HCT116 (cell line): ENCODE measurements at regions not wholly inside any gene's neighbourhood (a gene's known extent, or its start where the extent isn't known, plus 50 kb on each side); places are given as distances from the start of the nearest gene placed in this dataset.

ENCODE experiments used
- ATAC-seq: fragments of 200-7000 bp; cut with Tn5 transposase; 2 replicates; pipeline ENCODE4 v1.9.1; 2020; ENCODE audit warnings: mild to moderate bottlenecking, moderate library complexity
- BruUV-seq: library from RNA; stranded (reverse); fragments of 400-500 nt; replicated peaks from 2 replicates; lab custom pipeline; 2021; lab: Mats Ljungman, UMichigan
- CTCF ChIA-PET: fragments of 300-600 bp; sonication (Branson Sonifier 250); formaldehyde crosslinking; loops from one replicate; lab custom pipeline; 2021; ENCODE audit warnings: antibody characterized with exemption; lab: Charles Lee
- POLR2A ChIA-PET: fragments of 300-600, 350-600 bp; sonication (Branson Sonifier 250); formaldehyde crosslinking; loops from one replicate; lab custom pipeline; 2021; ENCODE audit warnings: antibody characterized with exemption; lab: Charles Lee
- RAD21 ChIA-PET, 2 experiments: fragments of 300-600 bp; sonication (Branson Sonifier 250); formaldehyde crosslinking; loops; one replicate each; lab custom pipeline; 2023; ENCODE audit warnings: low total read pairs in 2 of 2; ENCODE audit not compliant: uncharacterized antibody in 2 of 2, unreplicated experiment in 2 of 2, low non-redundant PET in 1 of 2; lab: Charles Lee
- DNase-seq: peaks from one replicate; pipeline ENCODE4 v3.0.0-alpha.2; 2010; ENCODE audit warnings: low read depth, low spot score
- H2AFZ ChIP-seq: fragments of 200-600 bp; shearing (Covaris generic), sonication (generic); 2 replicates; pipeline ENCODE4 v1.6.1; 2017; ENCODE audit warnings: low read depth, mixed run types, mixed read lengths, antibody characterized with exemption, low read length; ENCODE audit not compliant: poor library complexity, severe bottlenecking
- H3K27ac ChIP-seq: 2 replicates; pipeline ENCODE4 v1.5.1; 2012; ENCODE audit warnings: low read depth, low read length
- H3K27me3 ChIP-seq: fragments of 200-600 bp; sonication (generic); 2 replicates; pipeline ENCODE4 v1.6.1; 2016; ENCODE audit warnings: mixed run types, low read length, mixed read lengths; ENCODE audit not compliant: insufficient read depth
- H3K36me3 ChIP-seq, 2 experiments: fragments of 200-500 bp in 1 of 2; fragments of 200-600 bp in 1 of 2; sonication (Bioruptor generic) in 1 of 2; sonication (generic) in 1 of 2; 2 replicates each; pipeline versions ENCODE4 v1.5.1 to v1.6.1; 2014 to 2016; ENCODE audit warnings: low read length in 2 of 2, inconsistent platforms in 1 of 2, mixed read lengths in 1 of 2, mixed run types in 1 of 2; ENCODE audit not compliant: insufficient read depth in 2 of 2, control insufficient read depth in 1 of 2
- H3K4me1 ChIP-seq, 2 experiments: fragments of 200-600 bp in 1 of 2; sonication (generic) in 1 of 2; 2 replicates each; pipeline versions ENCODE4 v1.5.1 to v1.6.1; 2012 to 2017; ENCODE audit warnings: low read length in 2 of 2, inconsistent platforms in 1 of 2, mild to moderate bottlenecking in 1 of 2, mixed read lengths in 1 of 2, mixed run types in 1 of 2, moderate library complexity in 1 of 2; ENCODE audit not compliant: insufficient read depth in 2 of 2, control insufficient read depth in 1 of 2
- H3K4me2 ChIP-seq: fragments of 200-600 bp; sonication (generic); 2 replicates; pipeline ENCODE4 v1.6.1; 2017; ENCODE audit warnings: mixed run types, low read length, mixed read lengths
- H3K4me3 ChIP-seq, 2 experiments: fragments of 200-600 bp in 1 of 2; sonication (generic) in 1 of 2; replicated peaks in 1 of 2; 2 replicates each; pipeline ENCODE4 v1.5.1; 2011 to 2016; ENCODE audit warnings: low read length in 2 of 2, control low read depth in 1 of 2, low read depth in 1 of 2, mild to moderate bottlenecking in 1 of 2, mixed read lengths in 1 of 2, mixed run types in 1 of 2
- H3K79me2 ChIP-seq: fragments of 200-600 bp; sonication (generic); 2 replicates; pipeline ENCODE4 v1.6.1; 2017; ENCODE audit warnings: mild to moderate bottlenecking, mixed run types, low read length, moderate library complexity, mixed read lengths; ENCODE audit not compliant: insufficient read depth
- H3K9ac ChIP-seq: fragments of 200-600 bp; sonication (generic); 2 replicates; pipeline ENCODE4 v1.6.1; 2016; ENCODE audit warnings: low read length, mixed read lengths
- H3K9me2 ChIP-seq: fragments of 200-600 bp; sonication (generic), shearing (Covaris generic); 2 replicates; pipeline ENCODE4 v1.6.1; 2017; ENCODE audit warnings: mixed run types, mild to moderate bottlenecking, moderate library complexity; ENCODE audit not compliant: insufficient read depth
- H3K9me3 ChIP-seq, 2 experiments: fragments of 200-500 bp in 1 of 2; fragments of 200-600 bp in 1 of 2; sonication (Bioruptor generic) in 1 of 2; sonication (generic) in 1 of 2; 2 replicates each; pipeline ENCODE4 v1.6.1; 2014 to 2017; ENCODE audit warnings: low read length in 2 of 2, mixed read lengths in 2 of 2, inconsistent platforms in 1 of 2, low read depth in 1 of 2, mild to moderate bottlenecking in 1 of 2, mixed run types in 1 of 2, moderate library complexity in 1 of 2; ENCODE audit not compliant: control insufficient read depth in 1 of 2, insufficient read depth in 1 of 2
- H4K20me1 ChIP-seq: fragments of 200-600 bp; sonication (generic), shearing (Covaris generic); 2 replicates; pipeline ENCODE4 v1.6.1; 2017; ENCODE audit warnings: mixed run types, mild to moderate bottlenecking, moderate library complexity; ENCODE audit not compliant: insufficient read depth
- CBX3 ChIP-seq: IDR thresholded peaks from 2 replicates; pipeline ENCODE4 v1.6.1; 2012; ENCODE audit warnings: low read depth
- CEBPB ChIP-seq: IDR thresholded peaks from 2 replicates; pipeline ENCODE4 v1.6.1; 2012; ENCODE audit warnings: low read depth
- EGR1 ChIP-seq: IDR thresholded peaks from 2 replicates; pipeline ENCODE4 v1.6.1; 2012; ENCODE audit warnings: low read depth
- ELF1 ChIP-seq: IDR thresholded peaks from 2 replicates; pipeline ENCODE4 v1.6.1; 2012; ENCODE audit warnings: low read depth, borderline replicate concordance
- FOSL1 ChIP-seq: IDR thresholded peaks from 2 replicates; pipeline ENCODE4 v1.6.1; 2012; ENCODE audit warnings: low read depth
- JUND ChIP-seq: IDR thresholded peaks from 2 replicates; pipeline ENCODE4 v1.6.1; 2012
- POLR2A ChIP-seq: IDR thresholded peaks from 2 replicates; pipeline ENCODE4 v1.7.0; 2011; ENCODE audit warnings: borderline replicate concordance; ENCODE audit not compliant: insufficient read depth, insufficient read length; ENCODE audit errors: extremely low read depth
- POLR2AphosphoS5 ChIP-seq: IDR thresholded peaks from 2 replicates; pipeline ENCODE4 v1.6.1; 2011; ENCODE audit warnings: mild to moderate bottlenecking, low read depth, low read length, moderate library complexity
- RAD21 ChIP-seq: IDR thresholded peaks from 2 replicates; pipeline ENCODE4 v1.6.1; 2012; ENCODE audit warnings: low read depth, mild to moderate bottlenecking
- SIN3A ChIP-seq: IDR thresholded peaks from 2 replicates; pipeline ENCODE4 v1.6.1; 2012; ENCODE audit warnings: low read depth
- SP1 ChIP-seq: IDR thresholded peaks from 2 replicates; pipeline ENCODE4 v1.6.1; 2012; ENCODE audit warnings: low read depth
- YY1 ChIP-seq: IDR thresholded peaks from 2 replicates; pipeline ENCODE4 v1.6.1; 2011; ENCODE audit warnings: low read length, low read depth, moderate library complexity, mild to moderate bottlenecking; ENCODE audit not compliant: insufficient replicate concordance; ENCODE audit errors: extremely low read depth
- ZFX ChIP-seq: fragments of 450-650 bp; IDR thresholded peaks from 2 replicates; pipeline ENCODE4 v1.6.1; 2017
- intact Hi-C: fragments of 100-400 bp; cut with micrococcal nuclease; formaldehyde crosslinking; loops from 2 replicates; pipeline ENCODE4 v1.10.0; 2022
- TF ChIP-seq, protein P1 (sequence below): IDR thresholded peaks from 2 replicates; pipeline ENCODE4 v1.6.1; 2012
- TF ChIP-seq, protein P2 (sequence below): IDR thresholded peaks from 2 replicates; pipeline ENCODE4 v1.6.1; 2011; ENCODE audit warnings: mild to moderate bottlenecking, low read length, moderate library complexity; ENCODE audit not compliant: insufficient replicate concordance; ENCODE audit errors: extremely low read depth
- TF ChIP-seq, protein P3 (sequence below): IDR thresholded peaks from 2 replicates; pipeline ENCODE4 v1.6.1; 2012

DNA sequence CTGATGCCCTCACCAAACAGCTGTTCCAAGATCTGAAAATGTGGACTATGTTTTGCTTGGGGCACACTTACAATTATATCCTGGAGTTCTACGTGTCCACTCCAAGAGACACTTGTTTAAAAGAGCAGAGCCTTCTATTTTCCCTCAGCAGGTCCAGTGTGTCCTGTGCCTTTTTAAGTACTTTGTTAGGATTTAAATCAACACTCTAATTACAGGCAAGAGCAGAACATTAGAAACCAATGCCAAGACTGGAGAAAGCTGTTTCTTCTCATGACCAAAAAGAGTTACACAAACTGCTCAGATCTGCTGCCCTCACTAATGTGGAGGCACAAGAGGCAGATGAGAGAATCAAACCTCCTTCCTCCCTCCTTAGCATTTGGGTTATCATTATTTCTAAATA lies 452.9 kb downstream of the LMO4 start:
- CTCF ChIA-PET = no interaction called here
- POLR2A ChIA-PET = no interaction called here
- no peaks in the 10 kb centered on the region for H3K27me3 ChIP-seq
- ATAC-seq = no peak
- intact Hi-C loops = no loop called here
- no peak for TF ChIP-seq YY1
- no peak overlapping the region for H3K27ac ChIP-seq
- no peak for DNase-seq
- no peaks in the 10 kb centered on the region for H4K20me1 ChIP-seq
- H3K9me2 ChIP-seq = no peaks in the 10 kb centered on the region
- no peak overlapping the region for H3K9ac ChIP-seq
- no peaks in the 10 kb centered on the region for H3K79me2 ChIP-seq
- no peaks in the 10 kb centered on the region for H3K36me3 ChIP-seq
- no peaks in the 10 kb centered on the region for H3K9me3 ChIP-seq
- no peak overlapping the region for H2AFZ ChIP-seq
- no TSS peak for BruUV-seq
- no peaks in the 10 kb centered on the region for H3K4me1 ChIP-seq
- no peak overlapping the region for H3K4me3 ChIP-seq
- RAD21 ChIA-PET = no interaction called here
- no peak overlapping the region for H3K4me2 ChIP-seq

DNA sequence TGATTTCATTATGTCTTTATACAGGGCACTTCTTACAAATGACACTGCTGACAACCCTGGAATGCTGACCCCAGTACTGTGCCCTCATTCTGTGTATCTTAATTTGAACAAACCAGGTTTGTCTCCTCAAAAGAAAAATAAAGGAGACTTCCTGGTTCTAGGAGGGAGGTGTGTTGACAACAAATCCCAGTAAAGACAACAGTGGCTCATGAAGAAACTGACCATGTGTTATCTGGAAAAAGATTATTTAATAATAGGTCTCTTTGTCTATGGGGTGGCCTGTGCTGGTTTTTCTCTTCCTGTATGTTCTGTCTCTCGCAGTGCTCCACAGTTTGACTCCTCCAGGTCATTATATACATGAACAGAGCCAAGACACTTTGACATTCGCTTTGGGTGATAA lies 454.6 kb downstream of the LMO4 start:
- ChIA-PET RAD21 (no interaction called here), POLR2A (no interaction called here), CTCF (no interaction called here)
- no peak overlapping the region for H3K4me3 ChIP-seq
- H3K9ac ChIP-seq = no peak overlapping the region
- H3K79me2 ChIP-seq = no peaks in the 10 kb centered on the region
- intact Hi-C loops = no loop called here
- H3K27me3 ChIP-seq = no peaks in the 10 kb centered on the region
- no TSS peak for BruUV-seq
- DNase-seq = no peak
- H3K4me1 ChIP-seq = no peaks in the 10 kb centered on the region
- no peaks in the 10 kb centered on the region for H3K9me3 ChIP-seq
- H3K4me2 ChIP-seq = no peak overlapping the region
- H3K9me2 ChIP-seq = no peaks in the 10 kb centered on the region
- H3K27ac ChIP-seq = no peak overlapping the region
- TF ChIP-seq, protein P1, sequence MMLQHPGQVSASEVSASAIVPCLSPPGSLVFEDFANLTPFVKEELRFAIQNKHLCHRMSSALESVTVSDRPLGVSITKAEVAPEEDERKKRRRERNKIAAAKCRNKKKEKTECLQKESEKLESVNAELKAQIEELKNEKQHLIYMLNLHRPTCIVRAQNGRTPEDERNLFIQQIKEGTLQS = no peak
- no peak for TF ChIP-seq ZFX
- no peak for TF ChIP-seq POLR2AphosphoS5
- TF ChIP-seq CEBPB = no peak
- no peak for TF ChIP-seq SIN3A
- TF ChIP-seq YY1 = no peak
- TF ChIP-seq, protein P2, sequence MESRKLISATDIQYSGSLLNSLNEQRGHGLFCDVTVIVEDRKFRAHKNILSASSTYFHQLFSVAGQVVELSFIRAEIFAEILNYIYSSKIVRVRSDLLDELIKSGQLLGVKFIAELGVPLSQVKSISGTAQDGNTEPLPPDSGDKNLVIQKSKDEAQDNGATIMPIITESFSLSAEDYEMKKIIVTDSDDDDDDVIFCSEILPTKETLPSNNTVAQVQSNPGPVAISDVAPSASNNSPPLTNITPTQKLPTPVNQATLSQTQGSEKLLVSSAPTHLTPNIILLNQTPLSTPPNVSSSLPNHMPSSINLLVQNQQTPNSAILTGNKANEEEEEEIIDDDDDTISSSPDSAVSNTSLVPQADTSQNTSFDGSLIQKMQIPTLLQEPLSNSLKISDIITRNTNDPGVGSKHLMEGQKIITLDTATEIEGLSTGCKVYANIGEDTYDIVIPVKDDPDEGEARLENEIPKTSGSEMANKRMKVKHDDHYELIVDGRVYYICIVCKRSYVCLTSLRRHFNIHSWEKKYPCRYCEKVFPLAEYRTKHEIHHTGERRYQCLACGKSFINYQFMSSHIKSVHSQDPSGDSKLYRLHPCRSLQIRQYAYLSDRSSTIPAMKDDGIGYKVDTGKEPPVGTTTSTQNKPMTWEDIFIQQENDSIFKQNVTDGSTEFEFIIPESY = no peak
- no peak for TF ChIP-seq CBX3
- no peak for TF ChIP-seq JUND
- TF ChIP-seq RAD21 = no peak
- TF ChIP-seq FOSL1 = no peak
- no peak for TF ChIP-seq SP1
- TF ChIP-seq POLR2A = no peak
- no peak for TF ChIP-seq ELF1
- TF ChIP-seq, protein P3, sequence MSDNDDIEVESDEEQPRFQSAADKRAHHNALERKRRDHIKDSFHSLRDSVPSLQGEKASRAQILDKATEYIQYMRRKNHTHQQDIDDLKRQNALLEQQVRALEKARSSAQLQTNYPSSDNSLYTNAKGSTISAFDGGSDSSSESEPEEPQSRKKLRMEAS = no peak
- TF ChIP-seq EGR1 = no peak
- no peak for ATAC-seq
- H4K20me1 ChIP-seq = no peaks in the 10 kb centered on the region
- H3K36me3 ChIP-seq = no peaks in the 10 kb centered on the region
- H2AFZ ChIP-seq = no peak overlapping the region
